OCI-LY7 (cell line): ENCODE measurements at regions not wholly inside any gene's neighbourhood (a gene's known extent, or its start where the extent isn't known, plus 50 kb on each side); places are given as distances from the start of the nearest gene placed in this dataset.

Experiments used
- BruUV-seq: library from RNA; stranded (reverse); fragments of 400-500 nt; replicated peaks from 2 replicates; lab custom pipeline; 2021; lab: Mats Ljungman, UMichigan
- CTCF ChIA-PET: fragments of 300-600 bp; sonication (Branson Sonifier 250); formaldehyde crosslinking; loops from one replicate; lab custom pipeline; 2022; ENCODE audit warnings: antibody characterized with exemption; ENCODE audit not compliant: unreplicated experiment; lab: Charles Lee
- POLR2A ChIA-PET: fragments of 300-600 bp; sonication (Branson Sonifier 250); formaldehyde crosslinking; loops from one replicate; lab custom pipeline; 2022; ENCODE audit warnings: antibody characterized with exemption; lab: Charles Lee
- DNase-seq: peaks from one replicate; pipeline ENCODE4 v3.0.0-alpha.2; 2015; ENCODE audit warnings: low spot score
- H2AFZ ChIP-seq: fragments of 200-600 bp; sonication (generic), shearing (Covaris generic); 2 replicates; pipeline ENCODE4 v1.6.1; 2014; ENCODE audit warnings: mild to moderate bottlenecking, antibody characterized with exemption, low read length, moderate library complexity
- H3K27ac ChIP-seq: fragments of 200-600 bp; sonication (generic); 2 replicates; pipeline ENCODE4 v1.5.1; 2014; ENCODE audit warnings: mixed run types, low read depth, mild to moderate bottlenecking, moderate library complexity, low read length, inconsistent platforms; ENCODE audit not compliant: poor library complexity, severe bottlenecking
- H3K36me3 ChIP-seq: fragments of 200-600 bp; sonication (generic); 2 replicates; pipeline ENCODE4 v1.6.1; 2014; ENCODE audit warnings: mild to moderate bottlenecking, antibody characterized with exemption, low read length, moderate library complexity, mixed read lengths; ENCODE audit not compliant: insufficient read depth
- H3K4me1 ChIP-seq: fragments of 200-600 bp; sonication (generic); 2 replicates; pipeline ENCODE4 v1.5.1; 2014; ENCODE audit warnings: mild to moderate bottlenecking, low read length; ENCODE audit not compliant: insufficient read depth, poor library complexity, severe bottlenecking
- H3K4me2 ChIP-seq: fragments of 200-600 bp; sonication (generic); 2 replicates; pipeline ENCODE4 v1.6.1; 2014; ENCODE audit warnings: mild to moderate bottlenecking, low read length
- H3K4me3 ChIP-seq: fragments of 200-600 bp; sonication (generic); 2 replicates; pipeline ENCODE4 v1.5.1; 2014; ENCODE audit warnings: mild to moderate bottlenecking, low read depth, low read length; ENCODE audit not compliant: poor library complexity, severe bottlenecking
- H3K79me2 ChIP-seq: fragments of 200-600 bp; sonication (generic); 2 replicates; pipeline ENCODE4 v1.6.1; 2016; ENCODE audit warnings: low read depth, mild to moderate bottlenecking, low read length, moderate library complexity, mixed read lengths; ENCODE audit not compliant: insufficient read depth
- H3K9me2 ChIP-seq: fragments of 200-600 bp; sonication (generic); 2 replicates; pipeline ENCODE4 v1.6.1; 2016; ENCODE audit warnings: mild to moderate bottlenecking, low read length, mixed read lengths; ENCODE audit not compliant: insufficient read depth
- H3K9me3 ChIP-seq: fragments of 200-600 bp; sonication (generic); 2 replicates; pipeline ENCODE4 v1.6.1; 2014; ENCODE audit warnings: mild to moderate bottlenecking, mixed run types, low read length, mixed read lengths
- H4K20me1 ChIP-seq: fragments of 200-600 bp; sonication (generic); 2 replicates; pipeline ENCODE4 v1.6.1; 2014; ENCODE audit warnings: mild to moderate bottlenecking, antibody characterized with exemption, low read length, moderate library complexity, mixed read lengths; ENCODE audit not compliant: insufficient read depth
- CTCF ChIP-seq: fragments of 200-600 bp; sonication (generic); conservative IDR thresholded peaks from 2 replicates; pipeline ENCODE4 v1.5.1; 2014; ENCODE audit warnings: mild to moderate bottlenecking, antibody characterized with exemption, low read length, moderate library complexity, mixed read lengths
- EZH2phosphoT487 ChIP-seq: fragments of 200-600 bp; sonication (generic); IDR thresholded peaks from 2 replicates; pipeline ENCODE4 v1.6.1; 2018; ENCODE audit warnings: low read depth, borderline replicate concordance, mild to moderate bottlenecking, mixed run types, antibody characterized with exemption, low read length, moderate library complexity, mixed read lengths
- intact Hi-C: fragments of 100-400 bp; cut with micrococcal nuclease; formaldehyde crosslinking; loops from one replicate; pipeline ENCODE4 v1.10.0; 2022; ENCODE audit not compliant: unreplicated experiment

DNA sequence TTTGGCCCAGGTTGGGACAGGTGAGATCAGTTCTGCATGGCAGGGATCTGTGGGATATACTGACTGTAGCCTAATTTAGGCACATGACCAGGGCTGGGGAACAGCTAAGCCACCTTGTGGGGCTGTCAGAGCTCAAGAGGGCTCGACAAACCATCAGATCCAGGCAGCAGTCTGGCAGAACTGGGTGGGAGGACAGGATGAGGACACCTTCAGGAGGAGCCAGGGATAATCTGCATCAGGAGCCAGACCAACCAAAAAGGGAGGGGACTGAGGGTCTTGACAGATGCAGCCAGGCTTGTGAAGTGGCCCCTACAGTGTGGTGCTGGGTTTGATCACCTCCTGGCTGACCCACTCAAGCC lies 123.4 kb downstream of the MAFB start:
- intact Hi-C loops, result no loop called here
- H2AFZ ChIP-seq, result no peak overlapping the region
- POLR2A ChIA-PET, result no interaction called here

GRCh38 chr20:40565001-40565681 lies 123.9 kb downstream of the MAFB start:
- Histone ChIP-seq H3K9me2 (no peaks in the 10 kb centered on the region), H3K36me3 (no peaks in the 10 kb centered on the region), H3K9me3 (no peaks in the 10 kb centered on the region), H3K79me2 (no peaks in the 10 kb centered on the region), H3K4me3 (no peak overlapping the region), H3K27ac (no peak overlapping the region), H3K4me1 (no peaks in the 10 kb centered on the region), H4K20me1 (no peaks in the 10 kb centered on the region), H3K4me2 (no peak overlapping the region), H2AFZ (no peak overlapping the region)
- ChIA-PET POLR2A (interaction anchor here (0.6 kb wide), 1 partner anchor 179 kb away, joined by 3 read pairs; no protein-coding TSS in a partner anchor), CTCF (no interaction called here)
- TF ChIP-seq CTCF (no peak), EZH2phosphoT487 (no peak)
- no peak for DNase-seq
- no TSS peak for BruUV-seq
- intact Hi-C loops, result no loop called here

More for the DNA sequence above, 123.4 kb downstream of the MAFB start:
- no TSS peak for BruUV-seq
- H3K4me3 ChIP-seq, result no peak overlapping the region
- no peaks in the 10 kb centered on the region for H3K9me2 ChIP-seq
- H3K9me3 ChIP-seq, result no peaks in the 10 kb centered on the region
- no peaks in the 10 kb centered on the region for H3K4me1 ChIP-seq
- CTCF ChIA-PET, result no interaction called here
- H3K27ac ChIP-seq, result no peak overlapping the region
- no peaks in the 10 kb centered on the region for H4K20me1 ChIP-seq
- no peaks in the 10 kb centered on the region for H3K36me3 ChIP-seq
- no peaks in the 10 kb centered on the region for H3K79me2 ChIP-seq
- TF ChIP-seq EZH2phosphoT487 (no peak), CTCF (no peak)
- H3K4me2 ChIP-seq, result no peak overlapping the region
- no peak for DNase-seq

DNA sequence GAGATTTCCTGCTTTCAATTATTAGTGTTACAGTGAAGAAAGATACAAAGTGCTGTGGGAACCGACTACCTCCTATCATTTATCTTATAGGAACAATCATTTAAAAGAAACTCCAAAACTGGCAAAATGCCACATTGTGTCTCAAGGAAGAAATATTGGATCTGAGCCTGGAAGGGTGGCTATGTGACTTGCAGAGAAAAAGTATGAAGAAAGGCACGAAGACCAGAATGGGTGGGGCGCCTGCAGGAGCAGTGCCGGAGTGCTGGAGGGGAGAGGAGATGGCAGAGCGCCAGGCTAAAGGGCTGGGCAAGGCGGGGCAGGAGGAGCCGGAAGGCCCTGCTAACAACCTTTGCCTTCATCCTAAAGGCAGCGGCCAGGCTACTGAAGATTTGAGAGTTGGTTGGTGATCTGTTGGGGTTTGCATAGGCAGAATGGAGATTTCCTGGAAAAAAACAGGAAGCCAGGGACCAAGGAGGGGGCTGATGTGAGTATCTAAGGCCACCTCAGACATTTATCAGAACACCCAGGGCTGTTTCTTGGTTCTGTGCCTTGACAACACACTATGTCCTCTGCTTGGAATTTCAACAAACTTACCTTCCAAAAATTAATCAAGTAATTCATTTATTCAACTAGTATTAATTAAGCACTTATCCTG lies 125.6 kb downstream of the MAFB start:
- Histone ChIP-seq H2AFZ (no peak overlapping the region), H3K36me3 (no peaks in the 10 kb centered on the region), H3K9me3 (no peaks in the 10 kb centered on the region), H3K9me2 (no peaks in the 10 kb centered on the region), H3K4me3 (no peak overlapping the region), H3K79me2 (no peaks in the 10 kb centered on the region), H3K4me2 (no peak overlapping the region), H3K4me1 (no peaks in the 10 kb centered on the region), H3K27ac (no peak overlapping the region), H4K20me1 (no peaks in the 10 kb centered on the region)
- BruUV-seq, result no TSS peak
- POLR2A ChIA-PET, result interaction anchor here (0.7 kb wide), 1 partner anchor 122 kb away, joined by 3 read pairs; no protein-coding TSS in a partner anchor
- no peak for DNase-seq
- CTCF ChIA-PET, result no interaction called here
- TF ChIP-seq EZH2phosphoT487 (no peak), CTCF (no peak)
- intact Hi-C loops, result no loop called here
